ENCODE measurements at regions not wholly inside any gene's neighbourhood (a gene's known extent, or its start where the extent isn't known, plus 50 kb on each side); places are given as distances from the start of the nearest gene placed in this dataset.

- TF ChIP-seq RXRA (IDR thresholded peaks at IDR 0.05; ENCODE audit: insufficient read depth, low read depth, low read length) (no peak), TAF1 (IDR thresholded peaks at IDR 0.05; ENCODE audit: low read depth, low read length) (no peak), SP2 (IDR thresholded peaks at IDR 0.05; ENCODE audit: low read length) (no peak), EP300 (IDR thresholded peaks at IDR 0.05; ENCODE audit: borderline replicate concordance in 1 of 2, low read depth in 2 of 2, low read length in 2 of 2) (no peak), POLR2A (IDR thresholded peaks at IDR 0.05; ENCODE audit: control extremely low read depth in 1 of 2, low read depth in 2 of 2, low read length in 2 of 2) (no peak), CEBPB (IDR thresholded peaks at IDR 0.05; ENCODE audit: low read depth, low read length) (peak; percentile 24; the same call in 1 of the 2 replicates), CTCF (IDR thresholded peaks at IDR 0.05; ENCODE audit: control extremely low read depth in 1 of 3, insufficient read depth in 1 of 3, low read depth in 1 of 3, low read length in 3 of 3) (no peak), TCF12 (IDR thresholded peaks at IDR 0.05; ENCODE audit: low read depth, low read length) (no peak), EGR1 (IDR thresholded peaks at IDR 0.05; ENCODE audit: borderline replicate concordance, low read depth, low read length) (no peak), ASH2L (IDR thresholded peaks at IDR 0.05; ENCODE audit: low read length) (no peak)
These were observed 108.2 kb upstream of the KCNMB2 start for GRCh38 chr3:178428037-178428436.
